GM18951 (cell line): ENCODE measurements at regions not wholly inside any gene's neighbourhood (a gene's known extent, or its start where the extent isn't known, plus 50 kb on each side); places are given as distances from the start of the nearest gene placed in this dataset.

ENCODE experiments used
- POLR2A ChIP-seq: IDR thresholded peaks from 4 replicates; pipeline ENCODE4 v1.6.1; 2011; ENCODE audit warnings: mild to moderate bottlenecking; ENCODE audit not compliant: insufficient read length, insufficient read depth; ENCODE audit errors: extremely low read depth
- in situ Hi-C: fragments of 300-500 bp; cut with MboI; formaldehyde crosslinking; loops from one replicate; pipeline ENCODE4 v1.12.0; 2022; ENCODE audit warnings: low sequenced_read_pairs, mixed read lengths, inconsistent platforms; ENCODE audit not compliant: unreplicated experiment

GRCh38 chr1:200354243-200354642, 55.6 kb downstream of the ZNF281 start:
- in situ Hi-C loops = no loop called here
- TF ChIP-seq POLR2A = no peak

- TF ChIP-seq POLR2A = no peak
- in situ Hi-C loops = no loop called here
Measured at GRCh38 chr1:200353232-200353631, 56.6 kb downstream of the ZNF281 start.

GRCh38 chr1:200351826-200352549, 57.8 kb downstream of the ZNF281 start:
- in situ Hi-C loops = no loop called here
- TF ChIP-seq POLR2A = no peak

GRCh38 chr1:200351425-200351824, 58.4 kb downstream of the ZNF281 start:
- in situ Hi-C loops = no loop called here
- no peak for TF ChIP-seq POLR2A

GRCh38 chr1:200346700-200347099, 63.1 kb downstream of the ZNF281 start:
- no peak for TF ChIP-seq POLR2A
- in situ Hi-C loops = no loop called here

- no peak for TF ChIP-seq POLR2A
- in situ Hi-C loops = no loop called here
Measured at GRCh38 chr1:200345520-200345919, 64.3 kb downstream of the ZNF281 start.

- TF ChIP-seq POLR2A = no peak
- in situ Hi-C loops = no loop called here
Measured at GRCh38 chr1:200343874-200344273, 66.0 kb downstream of the ZNF281 start.

- no peak for TF ChIP-seq POLR2A
- in situ Hi-C loops = no loop called here
Measured at GRCh38 chr1:200342511-200343311, 67.1 kb downstream of the ZNF281 start.

GRCh38 chr1:200338451-200338850, 71.4 kb downstream of the ZNF281 start:
- in situ Hi-C loops = no loop called here
- TF ChIP-seq POLR2A = no peak

- TF ChIP-seq POLR2A = no peak
- in situ Hi-C loops = no loop called here
Measured at GRCh38 chr1:200337831-200338230, 72.0 kb downstream of the ZNF281 start.

- in situ Hi-C loops = no loop called here
- TF ChIP-seq POLR2A = no peak
Measured at GRCh38 chr1:200337410-200337809, 72.4 kb downstream of the ZNF281 start.

- TF ChIP-seq POLR2A = no peak
- in situ Hi-C loops = no loop called here
Measured at GRCh38 chr1:200336901-200337391, 72.9 kb downstream of the ZNF281 start.

GRCh38 chr1:200336101-200336845, 73.6 kb downstream of the ZNF281 start:
- in situ Hi-C loops = no loop called here
- no peak for TF ChIP-seq POLR2A

GRCh38 chr1:200334661-200335256, 75.1 kb downstream of the ZNF281 start:
- TF ChIP-seq POLR2A = no peak
- in situ Hi-C loops = no loop called here
